WERI-Rb-1 (cell line): ENCODE measurements at regions not wholly inside any gene's neighbourhood (a gene's known extent, or its start where the extent isn't known, plus 50 kb on each side); places are given as distances from the start of the nearest gene placed in this dataset.

Experiments
- DNase-seq: peaks from one replicate; pipeline ENCODE4 v3.0.0-alpha.2; 2020
- H3K27ac ChIP-seq: fragments of 250-450 bp; sonication (Bioruptor Pico); 2 replicates; pipeline ENCODE4 v1.5.1; 2020; ENCODE audit warnings: mild to moderate bottlenecking, moderate library complexity
- H3K27me3 ChIP-seq: fragments of 250-450 bp; sonication (Bioruptor Pico); 2 replicates; pipeline ENCODE4 v1.5.1; 2021; ENCODE audit warnings: mild to moderate bottlenecking, low read depth, moderate library complexity; ENCODE audit not compliant: insufficient read depth, severe bottlenecking
- H3K36me3 ChIP-seq: fragments of 250-450 bp; sonication (Bioruptor Pico); 2 replicates; pipeline ENCODE4 v1.5.1; 2020; ENCODE audit warnings: mild to moderate bottlenecking, moderate library complexity
- H3K4me3 ChIP-seq: 2 replicates; pipeline ENCODE4 v1.5.1; 2011; ENCODE audit warnings: low read depth, mild to moderate bottlenecking, control low read depth, low read length
- H3K9me3 ChIP-seq: fragments of 250-450 bp; sonication (Bioruptor Pico); 2 replicates; pipeline ENCODE4 v1.5.1; 2021; ENCODE audit warnings: mild to moderate bottlenecking, moderate library complexity; ENCODE audit not compliant: severe bottlenecking
- CTCF ChIP-seq: IDR thresholded peaks from 2 replicates; pipeline ENCODE4 v1.5.1; 2011; ENCODE audit warnings: low read depth, mild to moderate bottlenecking, control low read depth, inconsistent platforms, low read length

- no peak overlapping the region for H3K27ac ChIP-seq
- no peak for TF ChIP-seq CTCF
- no peak for DNase-seq
- H3K27me3 ChIP-seq = peaks cover 20% of the 10 kb centered on the region
- H3K36me3 ChIP-seq = no peaks in the 10 kb centered on the region
- H3K9me3 ChIP-seq = no peaks in the 10 kb centered on the region
- no peak overlapping the region for H3K4me3 ChIP-seq
These were observed 213.0 kb upstream of the E2F8 start for GRCh38 chr11:19453651-19454257.

- Histone ChIP-seq H3K9me3 (no peaks in the 10 kb centered on the region), H3K27me3 (peaks cover 19% of the 10 kb centered on the region), H3K4me3 (no peak overlapping the region), H3K36me3 (no peaks in the 10 kb centered on the region), H3K27ac (no peak overlapping the region)
- no peak for DNase-seq
- TF ChIP-seq CTCF = no peak
These were observed 210.9 kb upstream of the E2F8 start for GRCh38 chr11:19451609-19452008.

GRCh38 chr11:19450282-19450681, 209.5 kb upstream of the E2F8 start:
- Histone ChIP-seq H3K4me3 (no peak overlapping the region), H3K27me3 (peaks cover 16% of the 10 kb centered on the region), H3K9me3 (no peaks in the 10 kb centered on the region), H3K36me3 (no peaks in the 10 kb centered on the region), H3K27ac (no peak overlapping the region)
- no peak for TF ChIP-seq CTCF
- DNase-seq = no peak

- no peak for TF ChIP-seq CTCF
- H3K4me3 ChIP-seq = no peak overlapping the region
These were observed 207.9 kb upstream of the E2F8 start for GRCh38 chr11:19448651-19449050.

GRCh38 chr11:19447150-19447566, 206.4 kb upstream of the E2F8 start:
- H3K4me3 ChIP-seq = no peak overlapping the region
- no peak for DNase-seq
- no peaks in the 10 kb centered on the region for H3K36me3 ChIP-seq
- peaks cover 28% of the 10 kb centered on the region for H3K27me3 ChIP-seq
- no peak overlapping the region for H3K27ac ChIP-seq
- TF ChIP-seq CTCF = no peak
- H3K9me3 ChIP-seq = no peaks in the 10 kb centered on the region

More at GRCh38 chr11:19448651-19449050, 207.9 kb upstream of the E2F8 start:
- DNase-seq = no peak
- Histone ChIP-seq H3K9me3 (no peaks in the 10 kb centered on the region), H3K36me3 (no peaks in the 10 kb centered on the region), H3K27ac (no peak overlapping the region), H3K27me3 (peaks cover 27% of the 10 kb centered on the region)

GRCh38 chr11:19445771-19446170, 205.0 kb upstream of the E2F8 start:
- Histone ChIP-seq H3K36me3 (no peaks in the 10 kb centered on the region), H3K9me3 (no peaks in the 10 kb centered on the region), H3K27ac (no peak overlapping the region), H3K4me3 (no peak overlapping the region), H3K27me3 (peaks cover 30% of the 10 kb centered on the region)
- no peak for DNase-seq
- no peak for TF ChIP-seq CTCF
